Suprapubic skin (tissue), 4 donors: ENCODE measurements at regions not wholly inside any gene's neighbourhood (a gene's known extent, or its start where the extent isn't known, plus 50 kb on each side); places are given as distances from the start of the nearest gene placed in this dataset.

Experiments
- DNase-seq, 2 donors: peaks; one replicate each; pipeline ENCODE4 v3.0.0-alpha.2; 2019; ENCODE audit warnings: low spot score in 2 of 2
- H3K27ac ChIP-seq: fragments of 200-600 bp; sonication (generic); one replicate; pipeline ENCODE4 v1.5.1; 2019
- H3K27me3 ChIP-seq: fragments of 200-600 bp; sonication (generic); one replicate; pipeline ENCODE4 v1.5.1; 2019
- H3K36me3 ChIP-seq: fragments of 200-600 bp; sonication (generic); one replicate; pipeline ENCODE4 v1.5.1; 2019
- H3K4me1 ChIP-seq: fragments of 200-600 bp; sonication (generic); one replicate; pipeline ENCODE4 v1.5.1; 2019
- H3K4me3 ChIP-seq: fragments of 200-600 bp; sonication (generic); one replicate; pipeline ENCODE4 v1.5.1; 2019; ENCODE audit warnings: mild to moderate bottlenecking
- H3K9me3 ChIP-seq: fragments of 200-600 bp; sonication (generic); one replicate; pipeline ENCODE4 v1.5.1; 2019
- CTCF ChIP-seq, 2 donors: fragments of 200-600 bp in 1 of 2; fragments of 450-650 bp in 1 of 2; sonication (generic) in 1 of 2; IDR thresholded peaks; one replicate each; pipeline ENCODE4 v1.5.1; 2016 to 2019; ENCODE audit warnings: antibody characterized with exemption in 2 of 2, mild to moderate bottlenecking in 1 of 2, moderate library complexity in 1 of 2
- EP300 ChIP-seq: sonication (generic); formaldehyde crosslinking; IDR thresholded peaks from one replicate; pipeline ENCODE4 v1.6.1; 2017; ENCODE audit warnings: antibody characterized with exemption
- POLR2A ChIP-seq, 2 donors: fragments of 450-650 bp; IDR thresholded peaks; one replicate each; pipeline ENCODE4 v1.6.1; 2017; ENCODE audit warnings: antibody characterized with exemption in 2 of 2, mild to moderate bottlenecking in 2 of 2, moderate library complexity in 2 of 2
- POLR2AphosphoS5 ChIP-seq, 3 donors: sonication (generic); formaldehyde crosslinking; IDR thresholded peaks; one replicate each; pipeline ENCODE4 v1.6.1; 2017; ENCODE audit warnings: antibody characterized with exemption in 3 of 3
- WGBS: methylation state at CpG from one replicate; pipeline ENCODE4 v1.1.5; 2018; 5-methylcytosine and 5-hydroxymethylcytosine counted together

DNA sequence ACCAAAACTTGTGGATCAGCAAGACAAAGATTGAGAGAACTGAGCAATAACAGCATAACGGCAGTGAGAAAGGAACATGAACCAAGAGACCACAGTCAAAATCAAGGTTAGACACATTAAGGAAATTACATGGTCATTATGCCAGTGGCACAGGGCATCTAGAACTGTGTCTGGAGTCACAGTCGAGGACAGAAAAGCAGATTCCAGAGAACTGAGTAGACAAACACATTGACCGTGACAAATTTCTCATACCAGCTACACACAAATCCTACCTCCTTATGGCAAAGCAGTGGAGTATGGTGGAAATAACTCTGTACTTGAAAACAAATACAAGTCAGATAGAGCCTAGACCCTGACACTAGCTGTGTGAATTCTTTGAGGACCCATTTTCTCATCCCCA is 367.3 kb downstream of the DUSP6 start:
- WGBS, result 95% methylated on average over 3 of the region's 3 CpGs
- no peak for TF ChIP-seq POLR2AphosphoS5 (IDR thresholded peaks at IDR 0.05)
- TF ChIP-seq POLR2A (IDR thresholded peaks at IDR 0.05), result no peak
- TF ChIP-seq EP300, result no peak
- Histone ChIP-seq H3K36me3 (no peaks in the 10 kb centered on the region), H3K27ac (no peak overlapping the region), H3K27me3 (no peaks in the 10 kb centered on the region), H3K9me3 (no peaks in the 10 kb centered on the region), H3K4me1 (no peaks in the 10 kb centered on the region), H3K4me3 (no peak overlapping the region)
- DNase-seq, result no peak

- Histone ChIP-seq H3K36me3 (no peaks in the 10 kb centered on the region), H3K27me3 (no peaks in the 10 kb centered on the region), H3K27ac (no peak overlapping the region), H3K9me3 (no peaks in the 10 kb centered on the region), H3K4me1 (no peaks in the 10 kb centered on the region), H3K4me3 (no peak overlapping the region)
- no peak for TF ChIP-seq POLR2A (IDR thresholded peaks at IDR 0.05)
- TF ChIP-seq EP300, result no peak
- no peak for TF ChIP-seq POLR2AphosphoS5 (IDR thresholded peaks at IDR 0.05)
- no peak for TF ChIP-seq CTCF (IDR thresholded peaks at IDR 0.05)
- WGBS, result 82% methylated on average over 1 of the region's 1 CpG
- no peak for DNase-seq
These were observed 369.6 kb downstream of the DUSP6 start for GRCh38 chr12:88982694-88983093.

DNA sequence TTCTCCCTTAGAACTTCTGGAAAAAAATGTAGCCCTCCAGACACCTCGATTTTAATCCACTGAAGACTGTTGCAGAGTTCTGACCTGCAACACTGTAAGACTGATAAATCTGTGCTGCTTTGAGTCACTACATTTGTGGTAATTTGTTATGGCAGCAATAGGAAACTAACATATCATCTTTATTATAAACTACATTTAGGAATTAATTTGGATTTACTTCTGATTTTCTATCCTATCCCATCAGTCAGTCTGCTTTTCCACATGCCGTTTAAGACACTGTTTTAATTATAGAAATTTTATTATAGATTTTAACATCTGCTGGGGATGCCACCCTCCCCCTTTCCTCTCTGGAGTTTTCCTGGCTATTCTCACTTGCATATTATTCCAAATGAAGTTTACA is 375.2 kb downstream of the DUSP6 start:
- no peaks in the 10 kb centered on the region for H3K36me3 ChIP-seq
- 70% methylated on average over 2 of the region's 2 CpGs for WGBS
- H3K4me1 ChIP-seq, result no peaks in the 10 kb centered on the region
- H3K9me3 ChIP-seq, result no peaks in the 10 kb centered on the region
- H3K27me3 ChIP-seq, result no peaks in the 10 kb centered on the region
- no peak for DNase-seq
- no peak overlapping the region for H3K27ac ChIP-seq
- TF ChIP-seq EP300, result no peak
- TF ChIP-seq POLR2A (IDR thresholded peaks at IDR 0.05), result no peak
- no peak for TF ChIP-seq POLR2AphosphoS5 (IDR thresholded peaks at IDR 0.05)
- TF ChIP-seq CTCF (IDR thresholded peaks at IDR 0.05), result no peak
- H3K4me3 ChIP-seq, result no peak overlapping the region

GRCh38 chr12:88973998-88974397 is 378.3 kb downstream of the DUSP6 start:
- TF ChIP-seq CTCF (IDR thresholded peaks at IDR 0.05) (no peak), POLR2A (IDR thresholded peaks at IDR 0.05) (no peak), POLR2AphosphoS5 (IDR thresholded peaks at IDR 0.05) (no peak), EP300 (no peak)
- DNase-seq, result no peak
- Histone ChIP-seq H3K36me3 (no peaks in the 10 kb centered on the region), H3K4me3 (no peak overlapping the region), H3K27ac (no peak overlapping the region), H3K4me1 (no peaks in the 10 kb centered on the region), H3K9me3 (no peaks in the 10 kb centered on the region), H3K27me3 (no peaks in the 10 kb centered on the region)
- WGBS, result 96% methylated on average over 1 of the region's 1 CpG

DNA sequence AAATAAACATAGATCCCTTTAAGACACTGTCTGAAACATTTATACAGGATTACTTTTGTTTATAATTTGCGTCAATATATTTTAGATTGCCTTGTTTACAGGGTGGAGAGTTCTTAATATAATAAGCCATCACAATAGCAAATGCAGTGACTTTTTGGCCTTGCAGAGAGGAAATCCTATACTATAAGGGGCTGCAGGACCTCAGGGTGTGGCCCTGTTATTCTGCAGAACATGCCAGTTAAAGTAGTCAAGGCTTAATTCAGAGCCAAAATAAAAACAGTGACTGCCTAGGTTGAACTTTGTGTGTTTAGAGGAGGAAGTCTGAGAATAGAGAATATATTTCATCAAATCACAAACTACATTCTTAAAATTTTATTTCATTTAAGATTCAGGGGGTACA is 381.6 kb downstream of the DUSP6 start:
- TF ChIP-seq POLR2A (IDR thresholded peaks at IDR 0.05) (no peak), EP300 (no peak), CTCF (IDR thresholded peaks at IDR 0.05) (no peak), POLR2AphosphoS5 (IDR thresholded peaks at IDR 0.05) (no peak)
- WGBS, result 79% methylated on average over 1 of the region's 1 CpG
- H3K4me3 ChIP-seq, result no peak overlapping the region

GRCh38 chr12:88969127-88969526 is 383.2 kb downstream of the DUSP6 start:
- Histone ChIP-seq H3K27me3 (no peaks in the 10 kb centered on the region), H3K4me1 (no peaks in the 10 kb centered on the region), H3K27ac (no peak overlapping the region), H3K9me3 (no peaks in the 10 kb centered on the region), H3K36me3 (no peaks in the 10 kb centered on the region), H3K4me3 (no peak overlapping the region)
- TF ChIP-seq CTCF (IDR thresholded peaks at IDR 0.05) (no peak), EP300 (no peak), POLR2AphosphoS5 (IDR thresholded peaks at IDR 0.05) (no peak), POLR2A (IDR thresholded peaks at IDR 0.05) (no peak)
- DNase-seq, result no peak
- 97% methylated on average over 5 of the region's 5 CpGs for whole genome bisulfite sequencing

More for the DNA sequence above, 381.6 kb downstream of the DUSP6 start:
- DNase-seq, result no peak
- Histone ChIP-seq H3K27ac (no peak overlapping the region), H3K36me3 (no peaks in the 10 kb centered on the region), H3K27me3 (no peaks in the 10 kb centered on the region), H3K4me1 (no peaks in the 10 kb centered on the region), H3K9me3 (no peaks in the 10 kb centered on the region)
